Activated B cell treated with CpG ODN at 0.5 μM for 24 hours (primary cell): ENCODE measurements at regions not wholly inside any gene's neighbourhood (a gene's known extent, or its start where the extent isn't known, plus 50 kb on each side); places are given as distances from the start of the nearest gene placed in this dataset.
"Not testable (repeated sequence)": the region's sequence is repeated elsewhere in the genome, so short reads cannot be mapped to it uniquely, and the experiment has no call there.

Experiments
- ATAC-seq: fragments of 200-7000 bp; cut with Tn5 transposase; one replicate; pipeline ENCODE4 v1.10.0; 2021; ENCODE audit warnings: low read depth, mild to moderate bottlenecking, moderate library complexity
- CTCF ChIA-PET: fragments of 350-600 bp; sonication (Branson Sonifier 250); formaldehyde crosslinking; loops from one replicate; lab custom pipeline; 2021; ENCODE audit warnings: antibody characterized with exemption; lab: Charles Lee
- POLR2A ChIA-PET: fragments of 350-600 bp; sonication (Branson Sonifier 250); formaldehyde crosslinking; loops from one replicate; lab custom pipeline; 2021; ENCODE audit warnings: antibody characterized with exemption; lab: Charles Lee
- DNase-seq: peaks from one replicate; pipeline ENCODE4 v3.0.0; 2022
- H3K27ac Mint-ChIP-seq: one replicate; pipeline ENCODE4 v1.8.0; 2020; ENCODE audit warnings: mixed read lengths
- H3K27me3 Mint-ChIP-seq: one replicate; pipeline ENCODE4 v1.8.0; 2021; ENCODE audit warnings: mixed read lengths
- H3K36me3 Mint-ChIP-seq: one replicate; pipeline ENCODE4 v1.8.0; 2021; ENCODE audit warnings: low read depth, mixed read lengths
- H3K4me1 Mint-ChIP-seq: one replicate; pipeline ENCODE4 v1.8.0; 2021; ENCODE audit warnings: mixed read lengths
- H3K4me3 Mint-ChIP-seq: one replicate; pipeline ENCODE4 v1.8.0; 2020; ENCODE audit warnings: mild to moderate bottlenecking, mixed read lengths
- H3K9me3 Mint-ChIP-seq: one replicate; pipeline ENCODE4 v1.8.0; 2020; ENCODE audit warnings: mixed read lengths
- CTCF ChIP-seq: fragments of 200-600 bp; IDR thresholded peaks from one replicate; pipeline ENCODE4 v1.8.0; 2022; ENCODE audit warnings: antibody characterized with exemption, mild to moderate bottlenecking
- intact Hi-C: fragments of 100-400 bp; cut with micrococcal nuclease; formaldehyde crosslinking; loops from one replicate; pipeline ENCODE4 v1.15.1; 2024

- Mint-ChIP-seq H3K36me3 (no peaks in the 10 kb centered on the region), H3K4me1 (no peaks in the 10 kb centered on the region), H3K27me3 (no peaks in the 10 kb centered on the region), H3K27ac (no peak overlapping the region), H3K4me3 (no peak overlapping the region), H3K9me3 (peaks cover 10% of the 10 kb centered on the region)
- ATAC-seq (no peak), DNase-seq (no peak)
- ChIA-PET POLR2A (no interaction called here), CTCF (no interaction called here)
- TF ChIP-seq CTCF = no peak
- intact Hi-C loops = no loop called here
These were observed 109.5 kb downstream of the PSMG1 start for GRCh38 chr21:39073717-39074116.

DNA sequence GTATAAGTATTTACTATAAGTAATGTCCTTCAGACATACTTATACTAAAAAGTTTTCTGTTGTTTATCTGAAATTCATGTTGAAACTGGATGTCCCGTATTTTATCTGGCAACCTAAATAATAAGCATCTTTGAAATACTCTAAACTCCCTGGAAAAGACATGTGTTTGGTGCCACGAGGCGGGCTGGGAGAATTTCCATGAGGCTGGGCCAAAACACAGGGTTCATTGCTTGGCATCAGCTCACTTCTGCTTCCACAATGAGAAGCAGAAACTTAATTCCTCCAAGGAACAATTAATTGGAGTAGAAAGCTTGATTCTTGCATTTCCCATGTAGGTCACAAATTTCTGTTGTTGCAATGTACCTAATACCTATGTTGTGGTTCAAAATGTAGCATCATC lies 110.2 kb downstream of the PSMG1 start:
- H3K27ac Mint-ChIP-seq = no peak overlapping the region
- no peak for ATAC-seq
- POLR2A ChIA-PET = no interaction called here
- no peak overlapping the region for H3K4me3 Mint-ChIP-seq
- H3K36me3 Mint-ChIP-seq = no peaks in the 10 kb centered on the region
- H3K4me1 Mint-ChIP-seq = no peaks in the 10 kb centered on the region
- CTCF ChIA-PET = no interaction called here
- no peak for DNase-seq
- H3K27me3 Mint-ChIP-seq = no peaks in the 10 kb centered on the region
- no peak for TF ChIP-seq CTCF
- intact Hi-C loops = no loop called here
- H3K9me3 Mint-ChIP-seq = peaks cover 10% of the 10 kb centered on the region

- ATAC-seq (no peak), DNase-seq (no peak)
- POLR2A ChIA-PET = no interaction called here
- no peak for TF ChIP-seq CTCF
- Mint-ChIP-seq H3K27ac (no peak overlapping the region), H3K4me1 (no peaks in the 10 kb centered on the region), H3K4me3 (no peak overlapping the region), H3K36me3 (no peaks in the 10 kb centered on the region), H3K27me3 (no peaks in the 10 kb centered on the region), H3K9me3 (peaks cover 10% of the 10 kb centered on the region)
- CTCF ChIA-PET = no interaction called here
- intact Hi-C loops = no loop called here
These were observed 110.8 kb downstream of the PSMG1 start for GRCh38 chr21:39072468-39072867.

- Mint-ChIP-seq H3K9me3 (peaks cover 10% of the 10 kb centered on the region), H3K36me3 (no peaks in the 10 kb centered on the region), H3K4me3 (no peak overlapping the region), H3K27me3 (no peaks in the 10 kb centered on the region), H3K27ac (no peak overlapping the region), H3K4me1 (no peaks in the 10 kb centered on the region)
- no peak for TF ChIP-seq CTCF
- DNase-seq (no peak), ATAC-seq (no peak)
- CTCF ChIA-PET = no interaction called here
- POLR2A ChIA-PET = no interaction called here
- intact Hi-C loops = no loop called here
These were observed 111.5 kb downstream of the PSMG1 start for GRCh38 chr21:39071623-39072214.

DNA sequence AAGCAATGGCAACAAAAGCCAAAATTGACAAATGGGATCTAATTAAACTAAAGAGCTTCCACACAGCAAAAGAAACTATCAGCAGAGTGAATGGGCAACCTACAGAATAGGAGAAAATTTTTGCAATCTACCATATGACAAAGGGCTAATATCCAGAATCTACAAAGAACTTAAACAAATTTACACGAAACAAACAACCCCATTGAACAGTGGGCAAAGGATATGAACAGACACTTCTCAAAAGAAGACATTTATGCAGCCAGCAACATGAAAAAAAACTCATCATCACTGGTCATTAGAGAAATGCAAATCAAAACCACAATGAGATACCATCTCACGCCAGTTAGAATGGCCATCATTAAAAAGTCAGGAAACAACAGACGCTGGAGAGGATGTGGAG lies 113.4 kb downstream of the PSMG1 start:
- ATAC-seq, DNase-seq, H3K9me3 Mint-ChIP-seq, H3K27me3 Mint-ChIP-seq, POLR2A ChIA-PET, H3K4me1 Mint-ChIP-seq, intact Hi-C loops, CTCF ChIA-PET, H3K4me3 Mint-ChIP-seq, H3K36me3 Mint-ChIP-seq, H3K27ac Mint-ChIP-seq: not testable (repeated sequence)
